Tibial nerve (tissue), 4 donors: ENCODE measurements at regions not wholly inside any gene's neighbourhood (a gene's known extent, or its start where the extent isn't known, plus 50 kb on each side); places are given as distances from the start of the nearest gene placed in this dataset.

ENCODE experiments used
- DNase-seq, 2 donors: peaks; one replicate each; pipeline ENCODE4 v3.0.0-alpha.2; 2019; ENCODE audit warnings: low spot score in 2 of 2
- H3K27ac ChIP-seq, 4 donors: fragments of 200-600 bp; sonication (generic) in 3 of 4; one replicate each; pipeline ENCODE4 v1.5.1; 2017 to 2019; ENCODE audit warnings: mild to moderate bottlenecking in 1 of 4
- H3K27me3 ChIP-seq, 2 donors: fragments of 200-600 bp; sonication (generic) in 1 of 2; one replicate each; pipeline versions ENCODE4 v1.5.1 to v1.6.0; 2017 to 2019
- H3K36me3 ChIP-seq, 3 donors: fragments of 200-600 bp; sonication (generic); one replicate each; pipeline ENCODE4 v1.5.1; 2018 to 2019
- H3K4me1 ChIP-seq, 4 donors: fragments of 200-600 bp; sonication (generic) in 3 of 4; one replicate each; pipeline ENCODE4 v1.5.1; 2017 to 2019
- H3K4me3 ChIP-seq, 4 donors: fragments of 200-600 bp; sonication (generic) in 3 of 4; one replicate each; pipeline ENCODE4 v1.5.1; 2017 to 2019; ENCODE audit warnings: mild to moderate bottlenecking in 1 of 4, moderate library complexity in 1 of 4
- H3K9me3 ChIP-seq, 4 donors: fragments of 200-600 bp; sonication (generic) in 3 of 4; one replicate each; pipeline ENCODE4 v1.5.1; 2017 to 2019
- EP300 ChIP-seq, 2 donors: sonication (generic); formaldehyde crosslinking; IDR thresholded peaks; one replicate each; pipeline ENCODE4 v1.6.1; 2017; ENCODE audit warnings: antibody characterized with exemption in 2 of 2, mild to moderate bottlenecking in 1 of 2
- POLR2A ChIP-seq, 2 donors: fragments of 450-650 bp; IDR thresholded peaks; one replicate each; pipeline ENCODE4 v1.6.1; 2017; ENCODE audit warnings: antibody characterized with exemption in 2 of 2, mild to moderate bottlenecking in 2 of 2, moderate library complexity in 2 of 2
- WGBS, 2 donors: methylation state at CpG; one replicate each; pipeline ENCODE4 v1.1.5; 2018; 5-methylcytosine and 5-hydroxymethylcytosine counted together
- TF ChIP-seq, protein P1 (sequence below), 5 experiments: fragments of 200-600 bp in 3 of 5; fragments of 450-650 bp in 2 of 5; sonication (generic) in 3 of 5; IDR thresholded peaks; one replicate each; pipeline ENCODE4 v1.5.1; 2016 to 2019; ENCODE audit warnings: antibody characterized with exemption in 5 of 5, mild to moderate bottlenecking in 3 of 5, moderate library complexity in 2 of 5

DNA sequence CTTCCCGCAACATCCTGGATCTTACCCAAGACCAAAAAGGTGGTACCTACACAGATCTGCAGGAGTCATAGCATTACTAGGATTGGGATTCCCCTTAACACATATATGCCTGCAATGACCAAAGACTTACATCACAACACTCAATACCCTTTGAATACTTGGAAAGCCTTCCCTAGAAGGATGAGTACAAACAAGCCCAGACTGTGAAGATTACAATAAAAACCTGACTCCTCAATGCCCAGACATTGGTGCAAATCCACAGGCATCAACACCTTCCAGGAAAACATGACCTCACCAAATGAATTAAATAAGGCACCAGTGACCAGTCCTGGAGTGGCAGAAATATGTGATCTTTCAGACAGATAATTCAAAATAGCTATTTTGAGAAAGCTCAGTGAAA is 326.8 kb downstream of the TBL1XR1 start:
- H3K4me3 ChIP-seq: no peak overlapping the region

DNA sequence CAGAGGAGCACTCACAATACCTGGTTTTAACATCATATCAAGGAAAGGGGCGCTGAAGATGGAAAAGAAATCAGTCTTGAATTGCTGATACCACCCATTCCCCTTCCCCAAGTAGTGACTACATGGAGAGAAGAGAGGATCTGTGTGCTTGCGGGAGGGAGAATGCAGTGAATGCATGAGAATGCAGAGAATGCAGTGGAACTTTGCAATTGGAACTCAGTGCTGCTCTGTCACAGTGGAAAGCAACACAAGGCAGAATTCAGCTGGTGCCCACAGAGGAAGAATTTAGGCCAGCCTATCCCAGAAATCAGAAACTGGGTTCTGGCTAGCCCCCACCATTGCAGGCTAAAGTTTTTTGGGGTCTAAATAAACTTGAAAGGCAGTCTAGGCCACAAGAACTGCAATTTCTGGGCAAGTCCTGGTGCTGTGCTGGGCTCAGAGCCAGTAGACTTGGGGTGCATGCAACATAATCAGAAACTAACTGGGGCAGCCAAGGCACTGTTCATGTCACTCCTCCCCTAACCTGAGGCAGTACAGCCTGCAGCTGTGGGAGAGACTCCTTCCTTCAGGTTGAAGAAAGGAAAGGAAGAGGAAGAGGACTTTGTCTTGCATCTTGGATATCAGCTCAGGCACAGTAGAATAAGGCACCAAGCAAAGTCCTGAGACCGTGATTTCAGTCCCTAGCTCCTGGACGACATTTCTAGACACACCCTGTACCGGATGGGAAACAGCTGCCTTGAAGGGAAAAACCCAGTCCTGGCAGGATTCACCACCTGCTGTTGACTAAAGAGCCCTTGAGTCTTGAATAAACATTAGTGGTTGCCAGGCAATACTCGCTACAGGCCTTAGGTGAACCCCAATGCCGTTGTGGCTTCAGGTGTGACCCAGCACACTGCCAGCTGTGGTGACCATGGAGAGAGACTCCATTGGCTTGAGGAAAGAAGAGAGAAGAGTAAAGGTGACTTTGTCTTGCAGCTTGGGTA is 329.3 kb downstream of the TBL1XR1 start:
- Histone ChIP-seq H3K27ac (no peak overlapping the region), H3K36me3 (no peaks in the 10 kb centered on the region), H3K9me3 (peaks cover 0 to 13% (median 0%) of the 10 kb centered on the region in 4 donors), H3K4me3 (no peak overlapping the region), H3K27me3 (no peaks in the 10 kb centered on the region), H3K4me1 (peaks cover 0 to 5% (median 0%) of the 10 kb centered on the region in 4 donors)
- WGBS, 2 donors: 64 to 69% methylated on average over 7 of the region's 7 CpGs
- DNase-seq: no peak
- TF ChIP-seq EP300 (IDR thresholded peaks at IDR 0.05): no peak
- TF ChIP-seq POLR2A (IDR thresholded peaks at IDR 0.05): no peak
- TF ChIP-seq, protein P1, sequence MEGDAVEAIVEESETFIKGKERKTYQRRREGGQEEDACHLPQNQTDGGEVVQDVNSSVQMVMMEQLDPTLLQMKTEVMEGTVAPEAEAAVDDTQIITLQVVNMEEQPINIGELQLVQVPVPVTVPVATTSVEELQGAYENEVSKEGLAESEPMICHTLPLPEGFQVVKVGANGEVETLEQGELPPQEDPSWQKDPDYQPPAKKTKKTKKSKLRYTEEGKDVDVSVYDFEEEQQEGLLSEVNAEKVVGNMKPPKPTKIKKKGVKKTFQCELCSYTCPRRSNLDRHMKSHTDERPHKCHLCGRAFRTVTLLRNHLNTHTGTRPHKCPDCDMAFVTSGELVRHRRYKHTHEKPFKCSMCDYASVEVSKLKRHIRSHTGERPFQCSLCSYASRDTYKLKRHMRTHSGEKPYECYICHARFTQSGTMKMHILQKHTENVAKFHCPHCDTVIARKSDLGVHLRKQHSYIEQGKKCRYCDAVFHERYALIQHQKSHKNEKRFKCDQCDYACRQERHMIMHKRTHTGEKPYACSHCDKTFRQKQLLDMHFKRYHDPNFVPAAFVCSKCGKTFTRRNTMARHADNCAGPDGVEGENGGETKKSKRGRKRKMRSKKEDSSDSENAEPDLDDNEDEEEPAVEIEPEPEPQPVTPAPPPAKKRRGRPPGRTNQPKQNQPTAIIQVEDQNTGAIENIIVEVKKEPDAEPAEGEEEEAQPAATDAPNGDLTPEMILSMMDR (IDR thresholded peaks at IDR 0.05): no peak

More for the DNA sequence above, 326.8 kb downstream of the TBL1XR1 start:
- TF ChIP-seq EP300 (IDR thresholded peaks at IDR 0.05) (no peak), POLR2A (IDR thresholded peaks at IDR 0.05) (no peak)
- TF ChIP-seq, protein P1 (IDR thresholded peaks at IDR 0.05): no peak
- Histone ChIP-seq H3K9me3 (peaks cover 0 to 13% (median 0%) of the 10 kb centered on the region in 4 donors), H3K27ac (no peak overlapping the region), H3K4me1 (peaks cover 0 to 5% (median 0%) of the 10 kb centered on the region in 4 donors), H3K27me3 (no peaks in the 10 kb centered on the region), H3K36me3 (no peaks in the 10 kb centered on the region)
- whole genome bisulfite sequencing, 2 donors: 90 to 100% methylated on average over 1 of the region's 1 CpG
- DNase-seq: no peak

DNA sequence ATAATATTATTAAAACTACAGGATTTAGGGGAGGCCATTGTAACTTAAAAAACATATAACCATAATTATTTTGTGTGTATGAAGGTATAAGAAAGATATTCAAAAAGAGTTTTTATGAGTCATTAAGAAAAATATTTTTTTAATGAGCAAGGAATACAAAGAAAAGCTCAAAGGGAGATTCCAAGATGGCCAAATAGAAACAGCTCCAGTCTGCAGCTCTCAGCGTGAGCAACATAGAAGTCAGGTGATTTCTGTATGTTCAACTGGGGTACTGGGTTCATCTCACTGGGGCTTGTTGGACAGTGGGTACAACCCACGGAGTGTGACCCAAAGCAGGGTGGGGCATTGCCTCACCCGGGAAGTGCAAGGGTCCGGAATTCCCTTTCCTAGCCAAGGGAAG is 336.1 kb downstream of the TBL1XR1 start:
- Histone ChIP-seq H3K27me3 (no peaks in the 10 kb centered on the region), H3K36me3 (no peaks in the 10 kb centered on the region), H3K27ac (no peak overlapping the region), H3K4me1 (no peaks in the 10 kb centered on the region), H3K4me3 (no peak overlapping the region), H3K9me3 (no peaks in the 10 kb centered on the region)
- WGBS, 2 donors: 88 to 94% methylated on average over 4 of the region's 4 CpGs
- DNase-seq: no peak
- TF ChIP-seq, protein P1 (IDR thresholded peaks at IDR 0.05): no peak
- TF ChIP-seq POLR2A (IDR thresholded peaks at IDR 0.05): no peak
- no peak for TF ChIP-seq EP300 (IDR thresholded peaks at IDR 0.05)

DNA sequence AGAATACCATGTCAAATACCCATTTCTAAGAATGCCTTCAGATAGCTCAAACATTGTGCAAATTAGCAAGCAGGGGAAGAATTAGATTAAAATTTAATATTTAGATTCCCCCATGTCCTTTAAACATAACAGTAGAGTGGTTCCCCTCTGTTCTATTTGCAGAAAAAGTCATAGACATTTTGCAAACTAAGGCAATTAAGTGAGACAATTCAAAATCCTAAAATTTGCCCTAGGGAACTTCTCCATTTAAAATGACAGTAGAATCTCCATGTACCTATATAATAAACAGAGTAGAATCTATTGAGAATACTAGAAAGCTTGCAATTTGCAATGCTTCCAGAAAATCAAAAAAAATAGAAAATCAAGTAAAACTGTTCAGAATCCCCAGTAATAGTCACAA is 340.6 kb downstream of the TBL1XR1 start:
- H3K27ac ChIP-seq: no peak overlapping the region

More for the DNA sequence above, 340.6 kb downstream of the TBL1XR1 start:
- H3K36me3 ChIP-seq: no peaks in the 10 kb centered on the region
- no peaks in the 10 kb centered on the region for H3K27me3 ChIP-seq
- no peak for DNase-seq
- no peaks in the 10 kb centered on the region for H3K9me3 ChIP-seq
- no peak overlapping the region for H3K4me3 ChIP-seq
- TF ChIP-seq EP300 (IDR thresholded peaks at IDR 0.05) (no peak), POLR2A (IDR thresholded peaks at IDR 0.05) (no peak)
- TF ChIP-seq, protein P1 (IDR thresholded peaks at IDR 0.05): no peak
- H3K4me1 ChIP-seq: no peaks in the 10 kb centered on the region
